ENCODE measurements at regions not wholly inside any gene's neighbourhood (a gene's known extent, or its start where the extent isn't known, plus 50 kb on each side); places are given as distances from the start of the nearest gene placed in this dataset.

GRCh38 chr3:118436697-118437262 is 597.9 kb downstream of the IGSF11 start (continued):
- TF ChIP-seq HMG20B (CRISPR knock-in tag; IDR thresholded peaks at IDR 0.05): no peak
- no peak for TF ChIP-seq MGA (IDR thresholded peaks at IDR 0.05)
- TF ChIP-seq, protein P1, sequence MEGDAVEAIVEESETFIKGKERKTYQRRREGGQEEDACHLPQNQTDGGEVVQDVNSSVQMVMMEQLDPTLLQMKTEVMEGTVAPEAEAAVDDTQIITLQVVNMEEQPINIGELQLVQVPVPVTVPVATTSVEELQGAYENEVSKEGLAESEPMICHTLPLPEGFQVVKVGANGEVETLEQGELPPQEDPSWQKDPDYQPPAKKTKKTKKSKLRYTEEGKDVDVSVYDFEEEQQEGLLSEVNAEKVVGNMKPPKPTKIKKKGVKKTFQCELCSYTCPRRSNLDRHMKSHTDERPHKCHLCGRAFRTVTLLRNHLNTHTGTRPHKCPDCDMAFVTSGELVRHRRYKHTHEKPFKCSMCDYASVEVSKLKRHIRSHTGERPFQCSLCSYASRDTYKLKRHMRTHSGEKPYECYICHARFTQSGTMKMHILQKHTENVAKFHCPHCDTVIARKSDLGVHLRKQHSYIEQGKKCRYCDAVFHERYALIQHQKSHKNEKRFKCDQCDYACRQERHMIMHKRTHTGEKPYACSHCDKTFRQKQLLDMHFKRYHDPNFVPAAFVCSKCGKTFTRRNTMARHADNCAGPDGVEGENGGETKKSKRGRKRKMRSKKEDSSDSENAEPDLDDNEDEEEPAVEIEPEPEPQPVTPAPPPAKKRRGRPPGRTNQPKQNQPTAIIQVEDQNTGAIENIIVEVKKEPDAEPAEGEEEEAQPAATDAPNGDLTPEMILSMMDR (IDR thresholded peaks at IDR 0.05 in 2 of 3, conservative IDR thresholded peaks at IDR 0.05 in 1 of 3; ENCODE audit: insufficient read depth in 2 of 3, low read depth in 1 of 3, low read length in 3 of 3): no peak
- TF ChIP-seq CREB1 (IDR thresholded peaks at IDR 0.05): no peak
- no peak for TF ChIP-seq CREB1 (CRISPR knock-in tag; IDR thresholded peaks at IDR 0.05)
- TF ChIP-seq DACH1 (IDR thresholded peaks at IDR 0.05; ENCODE audit: partially characterized antibody): no peak
- no peak for TF ChIP-seq NRF1 (conservative IDR thresholded peaks at IDR 0.05 in 1 of 2, IDR thresholded peaks at IDR 0.05 in 1 of 2)
- TF ChIP-seq FOXJ2 (tag; IDR thresholded peaks at IDR 0.05): peak; percentile 54
- no peak for TF ChIP-seq MLLT1 (IDR thresholded peaks at IDR 0.05)
- no peak for TF ChIP-seq PATZ1 (CRISPR knock-in tag; IDR thresholded peaks at IDR 0.05; ENCODE audit: borderline replicate concordance)
- peak; percentile 78; the same call in 1 of the 2 replicates for TF ChIP-seq KLF16 (IDR thresholded peaks at IDR 0.05)
- no peak for TF ChIP-seq HCFC1 (IDR thresholded peaks at IDR 0.05; ENCODE audit: low read depth, low read length)

Measured in K562 (cell line).